Stimulated activated naive CD4-positive, alpha-beta T cell treated with Interleukin-2 at 50 U/mL for 16 hours (primary cell): ENCODE measurements at regions not wholly inside any gene's neighbourhood (a gene's known extent, or its start where the extent isn't known, plus 50 kb on each side); places are given as distances from the start of the nearest gene placed in this dataset.
A peak's percentile ranks its signal among the peaks of the same experiment; 100 is the strongest.

Experiments used
- DNase-seq: peaks from one replicate; lab custom pipeline; 2025; lab: John Stamatoyannopoulos, UW

DNA sequence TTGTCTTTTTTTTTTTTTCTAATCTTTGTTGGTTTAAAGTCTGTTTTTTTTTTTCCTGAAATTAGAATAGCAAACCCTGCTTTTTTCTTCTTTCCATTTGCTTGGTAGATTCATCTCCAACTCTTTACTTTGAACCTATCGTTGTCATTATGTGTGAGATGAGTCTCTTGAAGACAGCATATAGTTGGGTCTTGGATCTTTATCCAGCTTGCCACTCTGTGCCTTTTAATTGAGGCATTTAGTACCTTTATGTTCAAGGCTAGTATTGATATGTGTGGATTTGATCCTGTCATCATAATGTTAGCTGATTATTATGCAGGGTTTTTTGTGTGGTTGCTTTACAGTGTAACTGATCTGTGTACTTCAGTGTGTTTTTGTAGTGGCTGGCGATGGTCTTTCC lies 383.8 kb downstream of the MAN2A1 start:
- no peak for DNase-seq

DNA sequence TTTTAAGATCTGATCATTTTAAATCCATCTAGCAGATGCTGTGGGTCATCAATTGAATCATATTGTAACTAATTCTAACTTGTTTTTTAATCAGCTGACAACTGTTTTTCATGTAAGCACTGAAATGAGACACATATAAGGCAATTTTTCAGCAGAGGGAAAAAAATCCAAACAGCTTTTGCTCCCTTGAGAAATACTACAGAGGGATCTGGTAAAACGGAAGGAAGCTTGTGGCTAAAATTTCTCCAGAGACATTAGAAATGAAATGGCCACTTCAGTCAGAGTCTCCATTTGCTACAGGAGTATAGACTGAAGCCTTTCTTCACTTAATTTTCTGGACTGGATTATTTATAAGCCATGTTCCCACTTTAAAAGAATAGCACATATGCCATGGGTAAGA lies 385.9 kb downstream of the MAN2A1 start:
- no peak for DNase-seq

- no peak for DNase-seq
Observed at GRCh38 chr5:110077147-110077546, 387.4 kb downstream of the MAN2A1 start.

- DNase-seq, result no peak
Observed at GRCh38 chr5:110082194-110082593, 392.5 kb downstream of the MAN2A1 start.

- no peak for DNase-seq
Observed at GRCh38 chr5:110082863-110083262, 393.1 kb downstream of the MAN2A1 start.

DNA sequence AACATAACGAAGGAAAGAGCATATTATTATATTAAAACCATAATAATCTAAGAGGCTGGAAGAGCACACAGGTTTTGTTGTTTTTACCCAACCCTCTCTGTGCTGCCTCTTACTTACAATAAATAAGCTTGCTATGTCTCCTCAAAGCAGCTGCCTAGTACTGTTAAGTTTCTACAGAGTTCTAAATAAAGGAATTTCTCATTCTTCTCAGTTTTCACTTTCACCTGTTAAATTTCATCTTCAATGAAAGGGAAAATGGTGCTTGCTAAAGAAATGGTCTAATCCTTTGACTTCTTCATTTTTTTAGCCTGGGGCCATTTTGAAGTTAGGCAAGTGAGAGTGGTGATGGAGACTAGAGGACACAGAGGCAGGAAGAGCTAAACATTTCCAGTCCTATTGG lies 396.1 kb downstream of the MAN2A1 start:
- DNase-seq, result no peak

DNA sequence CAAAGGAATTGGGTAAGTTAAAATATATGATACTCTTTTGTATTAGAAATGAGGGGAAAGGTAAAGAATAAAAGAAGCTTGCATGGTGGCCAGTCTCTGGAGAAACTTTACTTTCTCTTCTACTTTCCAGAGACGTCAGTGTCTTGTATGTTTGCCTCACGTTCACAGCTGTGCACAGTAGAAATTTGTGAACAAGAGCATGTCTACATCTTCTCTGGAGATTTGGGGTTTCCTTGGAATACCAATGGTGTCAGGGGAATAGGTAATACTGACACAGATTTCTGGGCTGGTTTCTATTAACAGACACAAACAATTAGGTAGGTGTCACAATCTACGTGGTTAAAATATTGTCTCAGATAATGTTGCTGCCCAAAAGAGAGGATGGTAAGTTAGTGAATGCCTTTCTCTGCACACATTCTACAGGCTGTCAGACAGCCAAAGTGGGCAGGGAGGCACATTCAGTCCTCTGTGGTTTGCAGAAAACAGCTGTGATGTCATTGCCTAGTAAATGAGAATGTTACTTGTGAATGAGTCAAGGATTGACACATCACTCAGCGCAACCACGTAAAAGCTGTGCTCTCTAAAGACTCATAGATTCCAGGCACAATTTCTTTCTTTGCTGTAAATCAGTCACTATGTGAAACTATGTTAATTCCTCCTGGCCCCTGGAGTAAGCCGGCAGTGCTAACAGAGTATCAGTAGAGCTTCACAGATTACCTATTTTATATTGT lies 397.1 kb downstream of the MAN2A1 start:
- DNase-seq, result peak; percentile 20

DNA sequence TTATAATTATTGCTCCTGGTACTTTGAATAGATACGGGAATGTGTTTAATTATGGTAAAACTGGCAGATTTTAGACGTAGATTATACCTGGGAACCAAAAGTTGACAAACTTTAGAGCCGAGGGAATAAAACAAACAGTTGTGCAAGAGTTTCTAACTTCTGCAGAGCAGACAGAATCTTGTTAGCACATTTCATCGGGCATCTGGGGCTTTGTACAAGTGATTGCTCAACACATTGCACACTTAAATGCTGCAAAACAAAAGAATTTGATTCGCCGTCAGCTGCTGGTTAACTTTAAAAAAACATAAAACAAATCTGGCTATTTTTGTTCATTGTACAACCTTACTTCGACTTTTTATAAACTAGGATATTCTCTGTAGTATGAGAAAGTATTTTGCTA lies 398.1 kb downstream of the MAN2A1 start:
- DNase-seq, result no peak

GRCh38 chr5:110088676-110089436 lies 399.1 kb downstream of the MAN2A1 start:
- DNase-seq, result no peak

DNA sequence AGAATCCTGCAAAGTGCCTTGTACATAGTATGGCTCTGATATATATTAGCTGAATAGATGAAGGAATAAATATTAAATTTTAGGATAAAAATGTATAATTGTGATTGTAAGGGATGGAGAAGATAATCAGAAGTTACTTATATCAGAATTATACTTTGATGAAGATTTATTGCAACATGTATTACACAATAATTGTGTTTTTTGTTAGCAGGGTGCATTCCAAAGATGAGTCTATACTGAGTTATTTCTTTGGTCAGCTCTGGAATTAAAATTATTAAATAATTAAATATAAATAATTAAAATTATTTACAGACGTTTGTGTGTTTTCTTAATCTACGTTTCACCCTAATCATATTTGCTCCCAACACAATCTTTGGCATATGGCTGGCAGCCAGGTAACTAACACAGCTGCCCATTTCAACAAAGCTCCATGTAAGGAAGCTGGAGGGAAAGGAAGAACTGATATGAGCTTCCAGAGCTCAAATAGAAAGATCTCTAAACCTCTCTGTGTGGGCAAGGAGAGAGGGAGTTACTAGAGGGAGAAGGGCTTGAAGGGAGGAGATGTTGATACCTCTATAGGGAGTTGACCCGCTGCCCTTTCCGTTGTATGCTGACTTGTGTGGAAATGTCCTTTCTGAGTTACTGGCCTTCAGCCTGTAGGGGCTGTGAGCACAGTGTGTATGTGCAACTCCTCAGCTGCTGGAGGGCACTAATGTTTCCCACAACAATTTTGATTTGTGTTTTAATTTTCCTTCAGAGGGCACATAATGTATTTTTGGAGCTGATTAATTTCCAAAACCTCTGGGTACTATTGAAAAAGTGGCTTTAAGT lies 403.4 kb downstream of the MAN2A1 start:
- DNase-seq, result no peak

- no peak for DNase-seq
Observed at GRCh38 chr5:110094109-110094508, 404.4 kb downstream of the MAN2A1 start.

GRCh38 chr5:110094548-110094947 lies 404.8 kb downstream of the MAN2A1 start:
- no peak for DNase-seq

DNA sequence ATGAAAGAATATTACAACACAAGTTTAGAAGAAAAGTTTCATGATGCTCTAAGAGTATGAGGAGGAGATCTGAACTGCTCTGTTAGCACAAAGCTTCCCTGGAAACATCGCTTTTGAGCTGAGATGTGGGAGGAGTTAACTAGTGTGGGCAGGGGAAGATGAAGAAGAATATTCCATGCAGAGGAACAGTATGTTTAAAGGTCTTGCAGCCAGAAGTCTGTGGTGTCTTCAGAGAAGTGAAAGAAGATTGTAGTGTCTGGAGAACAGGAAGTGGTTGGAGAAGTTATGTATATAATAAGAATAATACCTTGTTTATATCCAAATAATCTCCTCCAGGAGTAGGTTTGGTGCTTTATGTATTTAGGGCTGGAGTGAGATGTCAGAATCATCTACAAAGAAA lies 406.7 kb downstream of the MAN2A1 start:
- DNase-seq, result no peak

DNA sequence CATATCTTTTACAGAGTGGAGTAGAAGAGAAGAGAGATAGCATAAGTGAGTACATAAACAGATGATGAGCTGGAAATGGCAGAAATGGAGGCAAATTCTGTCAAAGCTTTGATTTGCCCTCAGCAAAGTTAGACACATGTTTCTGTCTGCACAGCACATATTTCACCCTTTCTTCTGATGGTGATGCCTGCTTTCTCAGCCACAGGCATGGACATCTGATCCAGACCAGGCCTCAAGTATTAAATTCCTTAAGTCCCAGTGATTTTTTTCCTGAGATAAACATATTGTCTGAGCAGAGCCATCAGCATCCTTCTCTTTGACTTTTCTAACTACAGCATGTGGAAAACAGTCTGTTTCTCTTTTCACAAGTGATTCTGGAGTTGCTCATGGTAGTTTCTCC lies 409.8 kb downstream of the MAN2A1 start:
- DNase-seq, result no peak

GRCh38 chr5:110103081-110103480 lies 413.4 kb downstream of the MAN2A1 start:
- no peak for DNase-seq

- no peak for DNase-seq
Observed at GRCh38 chr5:110104060-110104725, 414.5 kb downstream of the MAN2A1 start.

DNA sequence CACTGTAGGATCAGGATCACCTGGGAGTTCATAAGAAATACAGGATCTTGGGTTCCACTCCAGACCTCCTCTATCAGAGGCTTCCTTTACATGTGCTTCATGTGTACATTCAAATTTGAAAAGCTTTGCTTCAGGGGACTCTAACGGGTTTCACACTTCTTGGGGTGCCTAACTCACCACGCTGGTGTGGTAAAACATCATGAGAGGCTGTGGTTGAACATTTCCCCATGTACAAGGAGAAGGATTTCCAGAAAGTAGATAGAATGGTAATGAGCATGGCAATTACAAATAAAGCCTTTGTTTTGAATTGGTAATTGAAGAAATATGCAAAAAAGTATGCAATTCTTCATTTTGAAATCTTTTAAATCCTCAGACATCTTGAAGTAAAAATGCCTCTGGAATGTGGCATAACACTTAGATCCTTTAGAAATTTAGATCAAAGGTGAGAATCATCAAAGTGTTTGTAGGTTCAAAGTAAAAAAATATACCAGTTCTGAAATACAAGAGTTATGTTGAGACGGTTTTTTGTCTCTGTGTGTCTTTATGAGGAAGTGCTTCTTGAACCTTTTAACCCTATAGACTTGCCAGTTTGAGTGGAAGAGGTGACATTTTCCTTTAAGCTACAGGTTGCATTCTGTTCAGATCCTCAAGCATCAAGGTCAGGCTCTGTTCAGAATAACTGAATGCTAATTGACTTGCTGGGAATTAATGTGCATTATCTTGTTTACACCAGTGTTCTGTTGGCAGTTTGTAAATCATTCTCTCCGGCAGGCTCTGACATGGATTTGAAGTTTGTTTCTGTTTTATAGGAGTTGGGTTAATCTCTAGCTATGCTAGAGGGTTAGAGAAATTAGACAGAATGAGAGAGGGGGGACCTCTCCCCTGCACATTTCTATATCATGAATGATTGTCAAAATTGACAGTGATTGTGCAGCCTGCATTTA lies 415.3 kb downstream of the MAN2A1 start:
- DNase-seq, result no peak

DNA sequence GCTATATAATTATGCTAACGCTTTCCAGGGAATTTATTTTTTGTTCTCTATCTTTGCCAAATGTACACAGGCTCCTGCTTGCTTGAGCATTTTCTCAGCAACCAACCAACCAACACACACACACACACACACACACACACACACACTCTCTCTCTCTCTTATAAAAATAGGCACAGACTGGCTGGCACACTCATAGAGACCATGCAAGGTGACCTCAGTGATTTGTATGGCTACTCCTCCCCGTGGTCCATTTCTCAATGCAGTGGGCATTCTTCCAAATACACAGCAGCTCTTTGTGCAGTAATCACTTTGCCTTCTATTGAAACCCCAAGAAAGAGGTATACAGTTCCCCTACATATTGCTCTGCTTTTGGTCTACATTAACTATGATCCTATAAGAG lies 416.0 kb downstream of the MAN2A1 start:
- DNase-seq, result no peak

DNA sequence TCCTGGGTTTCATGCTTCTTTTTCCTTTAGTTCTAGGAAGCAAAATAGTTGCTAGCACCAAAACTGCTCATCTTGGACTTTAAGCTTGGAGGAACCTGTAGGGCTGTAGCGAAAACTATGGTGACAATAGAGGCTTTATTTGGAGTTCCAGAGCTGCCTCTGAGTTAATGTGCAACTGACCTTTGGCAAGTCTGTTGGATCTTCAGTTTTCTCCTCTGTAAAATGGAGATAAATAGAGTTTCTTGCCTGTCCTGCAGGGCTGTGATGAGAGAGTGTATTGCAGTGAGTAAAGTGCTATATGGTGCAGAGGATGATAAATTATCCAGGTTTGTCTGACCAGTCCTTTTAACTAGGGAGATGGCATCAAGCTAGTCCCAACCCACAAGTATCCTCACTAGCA lies 417.0 kb downstream of the MAN2A1 start:
- no peak for DNase-seq

- no peak for DNase-seq
Observed at GRCh38 chr5:110108520-110108919, 418.8 kb downstream of the MAN2A1 start.

- no peak for DNase-seq
Observed at GRCh38 chr5:110109667-110110066, 419.9 kb downstream of the MAN2A1 start.
